Mesothelial cell of epicardium (in vitro differentiated cells): ENCODE measurements at regions not wholly inside any gene's neighbourhood (a gene's known extent, or its start where the extent isn't known, plus 50 kb on each side); places are given as distances from the start of the nearest gene placed in this dataset.

Source experiments
- DNase-seq, 2 experiments: peaks; one replicate each; pipeline ENCODE4 v3.0.0; 2021; ENCODE audit warnings: low spot score in 2 of 2; ENCODE audit not compliant: unreplicated experiment in 2 of 2
- H3K27ac Mint-ChIP-seq: 2 replicates; pipeline ENCODE4 v1.8.0; 2021; ENCODE audit warnings: mixed read lengths
- H3K27me3 Mint-ChIP-seq: 2 replicates; pipeline ENCODE4 v1.8.0; 2021; ENCODE audit warnings: low read depth, mixed read lengths
- H3K36me3 Mint-ChIP-seq: 2 replicates; pipeline ENCODE4 v1.8.0; 2021; ENCODE audit warnings: mixed read lengths
- H3K4me1 Mint-ChIP-seq: 2 replicates; pipeline ENCODE4 v1.8.0; 2021; ENCODE audit warnings: mixed read lengths
- H3K4me3 Mint-ChIP-seq: 2 replicates; pipeline ENCODE4 v1.8.0; 2021; ENCODE audit warnings: mild to moderate bottlenecking, moderate library complexity, mixed read lengths
- H3K9me3 Mint-ChIP-seq: 2 replicates; pipeline ENCODE4 v1.8.0; 2021; ENCODE audit warnings: mixed read lengths
- CTCF ChIP-seq: fragments of 200-600 bp; sonication (generic); IDR thresholded peaks from one replicate; pipeline ENCODE4 v1.5.0; 2021; ENCODE audit warnings: antibody characterized with exemption; ENCODE audit not compliant: unreplicated experiment

GRCh38 chr4:17033025-17033767 lies 134.8 kb upstream of the LDB2 start:
- Mint-ChIP-seq H3K4me3 (no peak overlapping the region), H3K9me3 (no peaks in the 10 kb centered on the region), H3K36me3 (no peaks in the 10 kb centered on the region), H3K4me1 (peaks cover 5% of the 10 kb centered on the region), H3K27ac (no peak overlapping the region), H3K27me3 (peaks cover 3% of the 10 kb centered on the region)
- no peak for TF ChIP-seq CTCF
- DNase-seq, result no peak

GRCh38 chr4:17030543-17030942 lies 132.1 kb upstream of the LDB2 start:
- H3K27ac Mint-ChIP-seq, result no peak overlapping the region
- no peak for TF ChIP-seq CTCF
- H3K9me3 Mint-ChIP-seq, result no peaks in the 10 kb centered on the region
- no peak overlapping the region for H3K4me3 Mint-ChIP-seq
- peaks cover 3% of the 10 kb centered on the region for H3K27me3 Mint-ChIP-seq
- no peak for DNase-seq
- peaks cover 5% of the 10 kb centered on the region for H3K4me1 Mint-ChIP-seq
- H3K36me3 Mint-ChIP-seq, result no peaks in the 10 kb centered on the region

- Mint-ChIP-seq H3K27ac (no peak overlapping the region), H3K27me3 (peaks cover 3% of the 10 kb centered on the region), H3K36me3 (no peaks in the 10 kb centered on the region), H3K9me3 (no peaks in the 10 kb centered on the region), H3K4me1 (peaks cover 5% of the 10 kb centered on the region), H3K4me3 (no peak overlapping the region)
- TF ChIP-seq CTCF, result no peak
- DNase-seq, result no peak
These were observed 131.5 kb upstream of the LDB2 start for GRCh38 chr4:17029964-17030363.

GRCh38 chr4:17029432-17029831 lies 131.0 kb upstream of the LDB2 start:
- H3K27ac Mint-ChIP-seq, result no peak overlapping the region
- H3K4me3 Mint-ChIP-seq, result no peak overlapping the region
- TF ChIP-seq CTCF, result no peak
- H3K27me3 Mint-ChIP-seq, result peaks cover 3% of the 10 kb centered on the region
- DNase-seq, result no peak
- no peaks in the 10 kb centered on the region for H3K9me3 Mint-ChIP-seq
- H3K36me3 Mint-ChIP-seq, result no peaks in the 10 kb centered on the region
- H3K4me1 Mint-ChIP-seq, result peaks cover 5% of the 10 kb centered on the region

GRCh38 chr4:17027495-17027894 lies 129.1 kb upstream of the LDB2 start:
- H3K9me3 Mint-ChIP-seq, result no peaks in the 10 kb centered on the region
- H3K27ac Mint-ChIP-seq, result no peak overlapping the region
- no peak overlapping the region for H3K4me3 Mint-ChIP-seq
- H3K27me3 Mint-ChIP-seq, result peaks cover 3% of the 10 kb centered on the region
- TF ChIP-seq CTCF, result no peak
- no peaks in the 10 kb centered on the region for H3K4me1 Mint-ChIP-seq
- H3K36me3 Mint-ChIP-seq, result no peaks in the 10 kb centered on the region
- DNase-seq, result no peak
